ENCODE measurements at regions not wholly inside any gene's neighbourhood (a gene's known extent, or its start where the extent isn't known, plus 50 kb on each side); places are given as distances from the start of the nearest gene placed in this dataset.
"Not testable (repeated sequence)": the region's sequence is repeated elsewhere in the genome, so short reads cannot be mapped to it uniquely, and the experiment has no call there.

GRCh38 chr6:56838016-56838555 lies 116.8 kb upstream of the BEND6 start:
- H3K27ac Mint-ChIP-seq: no peak overlapping the region
- H3K36me3 Mint-ChIP-seq: no peaks in the 10 kb centered on the region
- peaks cover 0 to 1% (median 0%) of the 10 kb centered on the region in 3 donors for H3K9me3 Mint-ChIP-seq
- H3K4me1 Mint-ChIP-seq: peaks cover 0 to 7% (median 4%) of the 10 kb centered on the region in 3 donors
- no peak overlapping the region for H3K4me3 Mint-ChIP-seq
- peaks cover 33% of the 10 kb centered on the region for H3K27me3 Mint-ChIP-seq

GRCh38 chr6:56837322-56837894 lies 117.5 kb upstream of the BEND6 start:
- peak overlapping the region in 1 of 4 donors; percentile 21 for H3K4me3 Mint-ChIP-seq
- no peak overlapping the region for H3K27ac Mint-ChIP-seq
- no peaks in the 10 kb centered on the region for H3K4me1 Mint-ChIP-seq

GRCh38 chr6:56835612-56836011 lies 119.3 kb upstream of the BEND6 start:
- Mint-ChIP-seq H3K27ac (no peak overlapping the region), H3K4me3 (no peak overlapping the region), H3K9me3 (peaks cover 0 to 1% (median 0%) of the 10 kb centered on the region in 3 donors), H3K36me3 (no peaks in the 10 kb centered on the region), H3K27me3 (peaks cover 23% of the 10 kb centered on the region), H3K4me1 (no peaks in the 10 kb centered on the region)

More at GRCh38 chr6:56837322-56837894, 117.5 kb upstream of the BEND6 start:
- Mint-ChIP-seq H3K9me3 (peaks cover 0 to 1% (median 0%) of the 10 kb centered on the region in 3 donors), H3K36me3 (no peaks in the 10 kb centered on the region), H3K27me3 (peaks cover 26% of the 10 kb centered on the region)

GRCh38 chr6:56833873-56834272 lies 121.0 kb upstream of the BEND6 start:
- Mint-ChIP-seq H3K36me3 (no peaks in the 10 kb centered on the region), H3K27ac (no peak overlapping the region), H3K4me1 (no peaks in the 10 kb centered on the region), H3K4me3 (no peak overlapping the region), H3K9me3 (peaks cover 0 to 1% (median 0%) of the 10 kb centered on the region in 3 donors), H3K27me3 (peaks cover 13% of the 10 kb centered on the region)

- no peaks in the 10 kb centered on the region for H3K36me3 Mint-ChIP-seq
- H3K4me1 Mint-ChIP-seq: no peaks in the 10 kb centered on the region
Observed at GRCh38 chr6:56833127-56833791, 121.6 kb upstream of the BEND6 start.

GRCh38 chr6:56832225-56832624 lies 122.7 kb upstream of the BEND6 start:
- Mint-ChIP-seq H3K4me1 (no peaks in the 10 kb centered on the region), H3K27me3 (peaks cover 8% of the 10 kb centered on the region), H3K4me3 (no peak overlapping the region), H3K36me3 (no peaks in the 10 kb centered on the region), H3K9me3 (no peaks in the 10 kb centered on the region), H3K27ac (peak overlapping the region in 1 of 3 donors; percentile 28)

More at GRCh38 chr6:56833127-56833791, 121.6 kb upstream of the BEND6 start:
- H3K4me3 Mint-ChIP-seq: no peak overlapping the region
- peaks cover 11% of the 10 kb centered on the region for H3K27me3 Mint-ChIP-seq
- H3K9me3 Mint-ChIP-seq: peaks cover 0 to 1% (median 0%) of the 10 kb centered on the region in 3 donors
- no peak overlapping the region for H3K27ac Mint-ChIP-seq

- Mint-ChIP-seq H3K36me3 (no peaks in the 10 kb centered on the region), H3K9me3 (no peaks in the 10 kb centered on the region), H3K27me3 (peaks cover 7% of the 10 kb centered on the region), H3K27ac (no peak overlapping the region), H3K4me1 (no peaks in the 10 kb centered on the region), H3K4me3 (no peak overlapping the region)
Observed at GRCh38 chr6:56831334-56831733, 123.6 kb upstream of the BEND6 start.

GRCh38 chr6:56827908-56828649 lies 126.8 kb upstream of the BEND6 start:
- Mint-ChIP-seq H3K4me3 (no peak overlapping the region), H3K27me3 (peaks cover 5% of the 10 kb centered on the region), H3K9me3 (no peaks in the 10 kb centered on the region), H3K27ac (no peak overlapping the region), H3K4me1 (no peaks in the 10 kb centered on the region), H3K36me3 (no peaks in the 10 kb centered on the region)

- not testable (repeated sequence) for H3K36me3 Mint-ChIP-seq, H3K27ac Mint-ChIP-seq, H3K4me3 Mint-ChIP-seq, H3K4me1 Mint-ChIP-seq, H3K27me3 Mint-ChIP-seq, H3K9me3 Mint-ChIP-seq
Observed at GRCh38 chr6:56824431-56824830, 130.5 kb upstream of the BEND6 start.

GRCh38 chr6:56821005-56821432 lies 133.9 kb upstream of the BEND6 start:
- no peaks in the 10 kb centered on the region for H3K27me3 Mint-ChIP-seq
- H3K9me3 Mint-ChIP-seq: no peaks in the 10 kb centered on the region
- no peak overlapping the region for H3K4me3 Mint-ChIP-seq
- no peak overlapping the region for H3K27ac Mint-ChIP-seq
- peaks cover 0 to 2% (median 0%) of the 10 kb centered on the region in 3 donors for H3K4me1 Mint-ChIP-seq
- H3K36me3 Mint-ChIP-seq: no peaks in the 10 kb centered on the region

GRCh38 chr6:56820060-56820459 lies 134.8 kb upstream of the BEND6 start:
- Mint-ChIP-seq H3K9me3 (no peaks in the 10 kb centered on the region), H3K27ac (no peak overlapping the region), H3K36me3 (no peaks in the 10 kb centered on the region), H3K4me1 (peaks cover 0 to 2% (median 0%) of the 10 kb centered on the region in 3 donors), H3K27me3 (no peaks in the 10 kb centered on the region), H3K4me3 (no peak overlapping the region)

GRCh38 chr6:56819604-56820003 lies 135.3 kb upstream of the BEND6 start:
- no peaks in the 10 kb centered on the region for H3K9me3 Mint-ChIP-seq
- peaks cover 0 to 2% (median 0%) of the 10 kb centered on the region in 3 donors for H3K4me1 Mint-ChIP-seq
- no peaks in the 10 kb centered on the region for H3K27me3 Mint-ChIP-seq
- no peak overlapping the region for H3K4me3 Mint-ChIP-seq
- no peak overlapping the region for H3K27ac Mint-ChIP-seq
- no peaks in the 10 kb centered on the region for H3K36me3 Mint-ChIP-seq

- Mint-ChIP-seq H3K36me3 (no peaks in the 10 kb centered on the region), H3K9me3 (no peaks in the 10 kb centered on the region), H3K4me1 (peaks cover 0 to 2% (median 0%) of the 10 kb centered on the region in 3 donors), H3K27ac (no peak overlapping the region), H3K4me3 (no peak overlapping the region), H3K27me3 (no peaks in the 10 kb centered on the region)
Observed at GRCh38 chr6:56816370-56816769, 138.5 kb upstream of the BEND6 start.

GRCh38 chr6:56815436-56815835 lies 139.5 kb upstream of the BEND6 start:
- Mint-ChIP-seq H3K36me3 (no peaks in the 10 kb centered on the region), H3K4me3 (no peak overlapping the region), H3K27me3 (no peaks in the 10 kb centered on the region), H3K9me3 (no peaks in the 10 kb centered on the region), H3K4me1 (no peaks in the 10 kb centered on the region), H3K27ac (no peak overlapping the region)

GRCh38 chr6:56814802-56815201 lies 140.1 kb upstream of the BEND6 start:
- H3K4me3 Mint-ChIP-seq: no peak overlapping the region
- H3K4me1 Mint-ChIP-seq: no peaks in the 10 kb centered on the region
- H3K9me3 Mint-ChIP-seq: no peaks in the 10 kb centered on the region
- no peaks in the 10 kb centered on the region for H3K27me3 Mint-ChIP-seq
- no peak overlapping the region for H3K27ac Mint-ChIP-seq
- H3K36me3 Mint-ChIP-seq: no peaks in the 10 kb centered on the region

All from IgD-negative memory B cell (primary cell).